ENCODE measurements at regions not wholly inside any gene's neighbourhood (a gene's known extent, or its start where the extent isn't known, plus 50 kb on each side); places are given as distances from the start of the nearest gene placed in this dataset.
"Not testable (repeated sequence)": the region's sequence is repeated elsewhere in the genome, so short reads cannot be mapped to it uniquely, and the experiment has no call there.

DNA sequence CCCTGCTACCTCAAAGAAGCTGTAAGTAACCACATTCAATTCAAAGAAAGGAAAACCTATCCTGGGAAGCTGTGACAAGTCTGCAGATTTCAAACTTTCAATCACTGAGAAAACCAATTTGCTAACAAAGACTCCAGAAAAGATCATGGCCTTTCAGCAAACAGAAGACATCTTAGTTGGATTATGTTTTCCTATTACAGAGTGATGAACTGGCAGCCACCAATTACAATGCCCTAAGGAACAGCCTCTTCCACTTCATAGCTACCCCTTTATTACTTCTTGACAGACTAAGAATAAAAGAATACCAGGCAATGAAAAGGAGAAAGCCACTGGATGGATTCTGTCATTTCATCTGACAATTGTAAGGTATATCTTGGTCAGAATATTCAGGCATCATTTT lies 128.2 kb upstream of the RASEF start:
- in situ Hi-C loops (cut with MboI) (no loop called here), intact Hi-C loops (cut with micrococcal nuclease) (loop anchor here (10.0 kb wide), 1 partner anchor 404 kb away; no protein-coding TSS in a partner anchor)
- Histone ChIP-seq H4K20me1 (replicated peaks; ENCODE audit: control insufficient read depth, insufficient read depth, low read length) (no peaks in the 10 kb centered on the region), H3K79me2 (ENCODE audit: control insufficient read depth, insufficient read depth, low read length) (no peaks in the 10 kb centered on the region), H3K9me3 (replicated peaks; ENCODE audit: control insufficient read depth, insufficient read depth, low read depth, low read length) (no peaks in the 10 kb centered on the region), H2AFZ (ENCODE audit: low read depth, low read length) (no peak overlapping the region), H3K9me1 (ENCODE audit: control insufficient read depth, insufficient read depth, low read length) (no peaks in the 10 kb centered on the region), H3K4me3 (no peak overlapping the region), H3K9ac (ENCODE audit: insufficient read depth in 1 of 2, low read depth in 2 of 2, low read length in 2 of 2) (no peak overlapping the region), H3K4me1 (replicated peaks in 1 of 2; ENCODE audit: control insufficient read depth in 2 of 2, insufficient read depth in 2 of 2, low read length in 2 of 2) (no peaks in the 10 kb centered on the region), H3K27ac (ENCODE audit: extremely low read depth, low read depth, low read length) (no peak overlapping the region), H3K27me3 (ENCODE audit: control insufficient read depth in 2 of 2, insufficient read depth in 2 of 2, low read length in 2 of 2) (no peaks in the 10 kb centered on the region), H3K4me2 (ENCODE audit: insufficient read depth, low read length) (no peak overlapping the region), H3K36me3 (ENCODE audit: control insufficient read depth, insufficient read depth, low read length) (no peaks in the 10 kb centered on the region)
- ChIA-PET POLR2A (no interaction called here), CTCF (ENCODE audit: low intra/inter-chr PET ratio) (no interaction called here)
- no peak for DNase-seq (ENCODE audit: extremely low read depth in 1 of 4, low spot score in 3 of 4)
- no peak for FAIRE-seq
- TF ChIP-seq ZNF785 (CRISPR knock-in tag; IDR thresholded peaks at IDR 0.05) (no peak), NR2F6 (CRISPR knock-in tag; IDR thresholded peaks at IDR 0.05) (no peak), RUNX1 (IDR thresholded peaks at IDR 0.05; ENCODE audit: low read depth) (no peak), KLF1 (tag; IDR thresholded peaks at IDR 0.05) (no peak), ZNF274 (IDR thresholded peaks at IDR 0.05; ENCODE audit: borderline replicate concordance, low read depth, low read length) (no peak), ZSCAN32 (CRISPR knock-in tag; IDR thresholded peaks at IDR 0.05) (no peak), MCM3 (IDR thresholded peaks at IDR 0.05) (no peak), ZNF175 (CRISPR knock-in tag; IDR thresholded peaks at IDR 0.05; ENCODE audit: low read depth) (no peak), NCOA6 (IDR thresholded peaks at IDR 0.05) (no peak)
- TF ChIP-seq, protein P1, sequence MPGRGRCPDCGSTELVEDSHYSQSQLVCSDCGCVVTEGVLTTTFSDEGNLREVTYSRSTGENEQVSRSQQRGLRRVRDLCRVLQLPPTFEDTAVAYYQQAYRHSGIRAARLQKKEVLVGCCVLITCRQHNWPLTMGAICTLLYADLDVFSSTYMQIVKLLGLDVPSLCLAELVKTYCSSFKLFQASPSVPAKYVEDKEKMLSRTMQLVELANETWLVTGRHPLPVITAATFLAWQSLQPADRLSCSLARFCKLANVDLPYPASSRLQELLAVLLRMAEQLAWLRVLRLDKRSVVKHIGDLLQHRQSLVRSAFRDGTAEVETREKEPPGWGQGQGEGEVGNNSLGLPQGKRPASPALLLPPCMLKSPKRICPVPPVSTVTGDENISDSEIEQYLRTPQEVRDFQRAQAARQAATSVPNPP (IDR thresholded peaks at IDR 0.05; ENCODE audit: borderline replicate concordance, insufficient read depth, insufficient read length), result no peak
- no TSS peak for BruUV-seq (replicated peaks)
- ATAC-seq, result no peak

- ATAC-seq; DNase-seq (ENCODE audit: extremely low read depth in 1 of 4, low spot score in 3 of 4); H3K4me2 ChIP-seq (ENCODE audit: insufficient read depth, low read length); H3K4me1 ChIP-seq (replicated peaks in 1 of 2; ENCODE audit: control insufficient read depth in 2 of 2, insufficient read depth in 2 of 2, low read length in 2 of 2); CTCF ChIA-PET (ENCODE audit: low intra/inter-chr PET ratio); in situ Hi-C loops (cut with MboI); BruUV-seq (replicated peaks); H3K4me3 ChIP-seq; H3K9ac ChIP-seq (ENCODE audit: insufficient read depth in 1 of 2, low read depth in 2 of 2, low read length in 2 of 2); H3K9me3 ChIP-seq (replicated peaks; ENCODE audit: control insufficient read depth, insufficient read depth, low read depth, low read length); H3K36me3 ChIP-seq (ENCODE audit: control insufficient read depth, insufficient read depth, low read length); H4K20me1 ChIP-seq (replicated peaks; ENCODE audit: control insufficient read depth, insufficient read depth, low read length); H3K27ac ChIP-seq (ENCODE audit: extremely low read depth, low read depth, low read length); H3K27me3 ChIP-seq (ENCODE audit: control insufficient read depth in 2 of 2, insufficient read depth in 2 of 2, low read length in 2 of 2); H3K9me1 ChIP-seq (ENCODE audit: control insufficient read depth, insufficient read depth, low read length); H3K79me2 ChIP-seq (ENCODE audit: control insufficient read depth, insufficient read depth, low read length); FAIRE-seq; H2AFZ ChIP-seq (ENCODE audit: low read depth, low read length); intact Hi-C loops (cut with micrococcal nuclease): not testable (repeated sequence)
- POLR2A ChIA-PET, result interaction anchor here (0.6 kb wide), 1 partner anchor 10 kb away, joined by 3 read pairs; no protein-coding TSS in a partner anchor
- 0% methylated on average over 4 of the region's 4 CpGs for WGBS (ENCODE audit: insufficient coverage, low coverage, missing lambda C conversion rate)
Observed at GRCh38 chr9:83189026-83189425, 126.1 kb upstream of the RASEF start.

All from K562 (cell line).